ENCODE measurements at regions not wholly inside any gene's neighbourhood (a gene's known extent, or its start where the extent isn't known, plus 50 kb on each side); places are given as distances from the start of the nearest gene placed in this dataset.
"Not testable (repeated sequence)": the region's sequence is repeated elsewhere in the genome, so short reads cannot be mapped to it uniquely, and the experiment has no call there.

GRCh38 chr21:24545807-24546361 lies 1061.4 kb downstream of the MRPL39 start:
- ATAC-seq (ENCODE audit: insufficient number of reproducible peaks, low FRiP score, low read depth) (no peak), DNase-seq (ENCODE audit: low spot score) (no peak)

GRCh38 chr21:24514081-24514733 lies 1093.1 kb downstream of the MRPL39 start:
- H3K9me3 ChIP-seq = no peaks in the 10 kb centered on the region
- H3K4me1 ChIP-seq (ENCODE audit: control insufficient read depth in 1 of 2, low read depth in 2 of 2) = no peaks in the 10 kb centered on the region

More at GRCh38 chr21:24545807-24546361, 1061.4 kb downstream of the MRPL39 start:
- no peaks in the 10 kb centered on the region for H3K4me1 ChIP-seq (ENCODE audit: control insufficient read depth in 1 of 2, low read depth in 2 of 2)
- no peak overlapping the region for H3K4me3 ChIP-seq
- H3K27ac ChIP-seq = no peak overlapping the region
- H3K27me3 ChIP-seq (replicated peaks; ENCODE audit: insufficient read depth) = no peaks in the 10 kb centered on the region
- no peak for TF ChIP-seq CTCF (IDR thresholded peaks at IDR 0.05)
- H3K36me3 ChIP-seq = no peaks in the 10 kb centered on the region
- no peaks in the 10 kb centered on the region for H3K9me3 ChIP-seq

GRCh38 chr21:24509131-24509530 lies 1098.2 kb downstream of the MRPL39 start:
- Histone ChIP-seq H3K4me3 (no peak overlapping the region), H3K36me3 (no peaks in the 10 kb centered on the region), H3K4me1 (ENCODE audit: control insufficient read depth in 1 of 2, low read depth in 2 of 2) (no peaks in the 10 kb centered on the region), H3K9me3 (no peaks in the 10 kb centered on the region), H3K27me3 (replicated peaks; ENCODE audit: insufficient read depth) (no peaks in the 10 kb centered on the region), H3K27ac (no peak overlapping the region)
- no peak for ATAC-seq (ENCODE audit: insufficient number of reproducible peaks, low FRiP score, low read depth)
- DNase-seq (ENCODE audit: low spot score) = no peak
- TF ChIP-seq CTCF (IDR thresholded peaks at IDR 0.05) = no peak

More at GRCh38 chr21:24514081-24514733, 1093.1 kb downstream of the MRPL39 start:
- no peak overlapping the region for H3K4me3 ChIP-seq
- H3K27me3 ChIP-seq (replicated peaks; ENCODE audit: insufficient read depth) = no peaks in the 10 kb centered on the region
- ATAC-seq (ENCODE audit: insufficient number of reproducible peaks, low FRiP score, low read depth) (no peak), DNase-seq (ENCODE audit: low spot score) (no peak)
- H3K27ac ChIP-seq = no peak overlapping the region
- H3K36me3 ChIP-seq = no peaks in the 10 kb centered on the region
- peak; percentile 30 for TF ChIP-seq CTCF (IDR thresholded peaks at IDR 0.05)

GRCh38 chr21:24486973-24487372 lies 1120.3 kb downstream of the MRPL39 start:
- H3K27me3 ChIP-seq (replicated peaks; ENCODE audit: insufficient read depth) = no peaks in the 10 kb centered on the region
- H3K4me1 ChIP-seq (ENCODE audit: control insufficient read depth in 1 of 2, low read depth in 2 of 2) = no peaks in the 10 kb centered on the region
- H3K9me3 ChIP-seq = no peaks in the 10 kb centered on the region
- no peak overlapping the region for H3K4me3 ChIP-seq
- no peak for DNase-seq (ENCODE audit: low spot score)
- no peak for TF ChIP-seq CTCF (IDR thresholded peaks at IDR 0.05)
- H3K27ac ChIP-seq = no peak overlapping the region
- no peaks in the 10 kb centered on the region for H3K36me3 ChIP-seq
- ATAC-seq (ENCODE audit: insufficient number of reproducible peaks, low FRiP score, low read depth) = no peak

- not testable (repeated sequence) for H3K27me3 ChIP-seq (replicated peaks; ENCODE audit: insufficient read depth); H3K9me3 ChIP-seq; H3K27ac ChIP-seq; H3K4me3 ChIP-seq; ATAC-seq (ENCODE audit: insufficient number of reproducible peaks, low FRiP score, low read depth); DNase-seq (ENCODE audit: low spot score); H3K36me3 ChIP-seq; H3K4me1 ChIP-seq (ENCODE audit: control insufficient read depth in 1 of 2, low read depth in 2 of 2)
These were observed 1123.9 kb downstream of the MRPL39 start for GRCh38 chr21:24483361-24483760.
